ENCODE measurements at regions not wholly inside any gene's neighbourhood (a gene's known extent, or its start where the extent isn't known, plus 50 kb on each side); places are given as distances from the start of the nearest gene placed in this dataset.

GRCh38 chr16:51556694-51557340 lies 405.7 kb upstream of the SALL1 start:
- H3K9me3 ChIP-seq: no peaks in the 10 kb centered on the region
- ChIA-PET POLR2A (no interaction called here), CTCF (no interaction called here)
- H3K4me1 Mint-ChIP-seq: no peaks in the 10 kb centered on the region
- H3K36me3 Mint-ChIP-seq: no peaks in the 10 kb centered on the region
- no peaks in the 10 kb centered on the region for H3K4me1 ChIP-seq (ENCODE audit: control insufficient read depth in 1 of 2, extremely low read depth in 1 of 2, insufficient read depth in 2 of 2, low read length in 2 of 2)
- H3K27me3 ChIP-seq (replicated peaks in 1 of 2; ENCODE audit: control insufficient read depth in 2 of 2, extremely low read depth in 1 of 2, insufficient read depth in 2 of 2, low read length in 1 of 2): no peaks in the 10 kb centered on the region
- DNase-seq (no peak), ATAC-seq (replicated peaks in 1 of 4) (no peak)
- H3K4me3 Mint-ChIP-seq: no peak overlapping the region
- peaks cover 4 to 20% (median 13%) of the 10 kb centered on the region in 3 donors for H3K9me3 Mint-ChIP-seq
- H3K27me3 Mint-ChIP-seq: peaks cover 0 to 3% of the 10 kb centered on the region in 2 donors
- no peak overlapping the region for H3K4me3 ChIP-seq (ENCODE audit: control insufficient read depth in 1 of 2, extremely low read depth in 1 of 2, low read length in 1 of 2)
- H3K27ac ChIP-seq (ENCODE audit: low read length): no peak overlapping the region
- H3K27ac Mint-ChIP-seq: no peak overlapping the region
- H3K36me3 ChIP-seq (ENCODE audit: control insufficient read depth in 2 of 2, extremely low read depth in 1 of 2, insufficient read depth in 1 of 2, low read length in 1 of 2): no peaks in the 10 kb centered on the region
- WGBS (ENCODE audit: insufficient coverage): 83% methylated on average over 3 of the region's 9 CpGs

GRCh38 chr16:51553910-51554309 lies 402.8 kb upstream of the SALL1 start:
- peaks cover 0 to 6% of the 10 kb centered on the region in 2 donors for H3K27me3 Mint-ChIP-seq
- Histone ChIP-seq H3K27me3 (replicated peaks in 1 of 2; ENCODE audit: control insufficient read depth in 2 of 2, extremely low read depth in 1 of 2, insufficient read depth in 2 of 2, low read length in 1 of 2) (no peaks in the 10 kb centered on the region), H3K4me1 (ENCODE audit: control insufficient read depth in 1 of 2, extremely low read depth in 1 of 2, insufficient read depth in 2 of 2, low read length in 2 of 2) (no peaks in the 10 kb centered on the region), H3K36me3 (ENCODE audit: control insufficient read depth in 2 of 2, extremely low read depth in 1 of 2, insufficient read depth in 1 of 2, low read length in 1 of 2) (no peaks in the 10 kb centered on the region), H3K9me3 (no peaks in the 10 kb centered on the region), H3K4me3 (ENCODE audit: control insufficient read depth in 1 of 2, extremely low read depth in 1 of 2, low read length in 1 of 2) (no peak overlapping the region), H3K27ac (ENCODE audit: low read length) (no peak overlapping the region)
- no peaks in the 10 kb centered on the region for H3K36me3 Mint-ChIP-seq
- 90% methylated on average over 2 of the region's 7 CpGs for WGBS (ENCODE audit: insufficient coverage)
- H3K27ac Mint-ChIP-seq: no peak overlapping the region
- H3K9me3 Mint-ChIP-seq: peaks cover 11 to 15% (median 13%) of the 10 kb centered on the region in 3 donors
- CTCF ChIA-PET: no interaction called here
- no peak for ATAC-seq (replicated peaks in 1 of 4)
- POLR2A ChIA-PET: no interaction called here
- DNase-seq: no peak
- H3K4me3 Mint-ChIP-seq: no peak overlapping the region
- H3K4me1 Mint-ChIP-seq: no peaks in the 10 kb centered on the region

- H3K9me3 Mint-ChIP-seq: peaks cover 11 to 17% (median 14%) of the 10 kb centered on the region in 3 donors
- H3K27me3 ChIP-seq (replicated peaks in 1 of 2; ENCODE audit: control insufficient read depth in 2 of 2, extremely low read depth in 1 of 2, insufficient read depth in 2 of 2, low read length in 1 of 2): no peaks in the 10 kb centered on the region
- H3K4me3 Mint-ChIP-seq: no peak overlapping the region
- ATAC-seq (replicated peaks in 1 of 4): no peak
- H3K36me3 Mint-ChIP-seq: no peaks in the 10 kb centered on the region
- WGBS (ENCODE audit: insufficient coverage): 100% methylated on average over 1 of the region's 2 CpGs
- no peaks in the 10 kb centered on the region for H3K4me1 ChIP-seq (ENCODE audit: control insufficient read depth in 1 of 2, extremely low read depth in 1 of 2, insufficient read depth in 2 of 2, low read length in 2 of 2)
- no peaks in the 10 kb centered on the region for H3K9me3 ChIP-seq
- H3K4me3 ChIP-seq (ENCODE audit: control insufficient read depth in 1 of 2, extremely low read depth in 1 of 2, low read length in 1 of 2): no peak overlapping the region
- H3K36me3 ChIP-seq (ENCODE audit: control insufficient read depth in 2 of 2, extremely low read depth in 1 of 2, insufficient read depth in 1 of 2, low read length in 1 of 2): no peaks in the 10 kb centered on the region
- ChIA-PET POLR2A (no interaction called here), CTCF (no interaction called here)
- DNase-seq: no peak
- H3K27ac ChIP-seq (ENCODE audit: low read length): no peak overlapping the region
- peaks cover 0 to 6% of the 10 kb centered on the region in 2 donors for H3K27me3 Mint-ChIP-seq
- no peak overlapping the region for H3K27ac Mint-ChIP-seq
- H3K4me1 Mint-ChIP-seq: no peaks in the 10 kb centered on the region
Observed at GRCh38 chr16:51553314-51553713, 402.2 kb upstream of the SALL1 start.

GRCh38 chr16:51550800-51551347 lies 399.8 kb upstream of the SALL1 start:
- Histone ChIP-seq H3K36me3 (ENCODE audit: control insufficient read depth in 2 of 2, extremely low read depth in 1 of 2, insufficient read depth in 1 of 2, low read length in 1 of 2) (no peaks in the 10 kb centered on the region), H3K4me1 (ENCODE audit: control insufficient read depth in 1 of 2, extremely low read depth in 1 of 2, insufficient read depth in 2 of 2, low read length in 2 of 2) (no peaks in the 10 kb centered on the region), H3K27ac (ENCODE audit: low read length) (no peak overlapping the region), H3K27me3 (replicated peaks in 1 of 2; ENCODE audit: control insufficient read depth in 2 of 2, extremely low read depth in 1 of 2, insufficient read depth in 2 of 2, low read length in 1 of 2) (no peaks in the 10 kb centered on the region), H3K4me3 (ENCODE audit: control insufficient read depth in 1 of 2, extremely low read depth in 1 of 2, low read length in 1 of 2) (no peak overlapping the region), H3K9me3 (no peaks in the 10 kb centered on the region)
- H3K9me3 Mint-ChIP-seq: peaks cover 7 to 16% (median 11%) of the 10 kb centered on the region in 3 donors
- ATAC-seq (replicated peaks in 1 of 4) (no peak), DNase-seq (no peak)
- H3K27ac Mint-ChIP-seq: no peak overlapping the region
- H3K36me3 Mint-ChIP-seq: no peaks in the 10 kb centered on the region
- WGBS (ENCODE audit: insufficient coverage): 76% methylated on average over 2 of the region's 4 CpGs
- peaks cover 0 to 6% of the 10 kb centered on the region in 2 donors for H3K27me3 Mint-ChIP-seq
- no peak overlapping the region for H3K4me3 Mint-ChIP-seq
- no peaks in the 10 kb centered on the region for H3K4me1 Mint-ChIP-seq
- ChIA-PET POLR2A (interaction anchor here in 1 of 2 donors (0.6 kb wide), 1 partner anchor 65 kb away, joined by 4 read pairs; no protein-coding TSS in a partner anchor), CTCF (no interaction called here)

GRCh38 chr16:51549836-51550235 lies 398.8 kb upstream of the SALL1 start:
- Mint-ChIP-seq H3K9me3 (peaks cover 7 to 16% (median 11%) of the 10 kb centered on the region in 3 donors), H3K27me3 (peaks cover 0 to 6% of the 10 kb centered on the region in 2 donors), H3K27ac (no peak overlapping the region), H3K4me1 (no peaks in the 10 kb centered on the region), H3K4me3 (no peak overlapping the region), H3K36me3 (no peaks in the 10 kb centered on the region)
- ChIA-PET CTCF (no interaction called here), POLR2A (interaction anchor here in 1 of 2 donors (0.5 kb wide), 1 partner anchor 20 kb away, joined by 7 read pairs; no protein-coding TSS in a partner anchor)
- no peaks in the 10 kb centered on the region for H3K9me3 ChIP-seq
- no peaks in the 10 kb centered on the region for H3K36me3 ChIP-seq (ENCODE audit: control insufficient read depth in 2 of 2, extremely low read depth in 1 of 2, insufficient read depth in 1 of 2, low read length in 1 of 2)
- DNase-seq (no peak), ATAC-seq (replicated peaks in 1 of 4) (no peak)
- no CpG with 5 or more reads among the region's 3 CpGs for WGBS (ENCODE audit: insufficient coverage)
- no peaks in the 10 kb centered on the region for H3K4me1 ChIP-seq (ENCODE audit: control insufficient read depth in 1 of 2, extremely low read depth in 1 of 2, insufficient read depth in 2 of 2, low read length in 2 of 2)
- H3K27ac ChIP-seq (ENCODE audit: low read length): no peak overlapping the region
- H3K27me3 ChIP-seq (replicated peaks in 1 of 2; ENCODE audit: control insufficient read depth in 2 of 2, extremely low read depth in 1 of 2, insufficient read depth in 2 of 2, low read length in 1 of 2): no peaks in the 10 kb centered on the region
- H3K4me3 ChIP-seq (ENCODE audit: control insufficient read depth in 1 of 2, extremely low read depth in 1 of 2, low read length in 1 of 2): no peak overlapping the region

- H3K27me3 Mint-ChIP-seq: peaks cover 0 to 3% of the 10 kb centered on the region in 2 donors
- no peak overlapping the region for H3K27ac Mint-ChIP-seq
- H3K4me1 ChIP-seq (ENCODE audit: control insufficient read depth in 1 of 2, extremely low read depth in 1 of 2, insufficient read depth in 2 of 2, low read length in 2 of 2): no peaks in the 10 kb centered on the region
- H3K27me3 ChIP-seq (replicated peaks in 1 of 2; ENCODE audit: control insufficient read depth in 2 of 2, extremely low read depth in 1 of 2, insufficient read depth in 2 of 2, low read length in 1 of 2): no peaks in the 10 kb centered on the region
- no peak overlapping the region for H3K4me3 Mint-ChIP-seq
- no peaks in the 10 kb centered on the region for H3K9me3 ChIP-seq
- H3K4me1 Mint-ChIP-seq: no peaks in the 10 kb centered on the region
- peaks cover 5 to 16% (median 12%) of the 10 kb centered on the region in 3 donors for H3K9me3 Mint-ChIP-seq
- H3K36me3 Mint-ChIP-seq: no peaks in the 10 kb centered on the region
- no peaks in the 10 kb centered on the region for H3K36me3 ChIP-seq (ENCODE audit: control insufficient read depth in 2 of 2, extremely low read depth in 1 of 2, insufficient read depth in 1 of 2, low read length in 1 of 2)
- ChIA-PET POLR2A (no interaction called here), CTCF (no interaction called here)
- no peak for DNase-seq
- H3K27ac ChIP-seq (ENCODE audit: low read length): no peak overlapping the region
- 80% methylated on average over 1 of the region's 6 CpGs for WGBS (ENCODE audit: insufficient coverage)
- no peak overlapping the region for H3K4me3 ChIP-seq (ENCODE audit: control insufficient read depth in 1 of 2, extremely low read depth in 1 of 2, low read length in 1 of 2)
- ATAC-seq (replicated peaks in 1 of 4): no peak
Observed at GRCh38 chr16:51545951-51546350, 394.9 kb upstream of the SALL1 start.
